ENCODE measurements at regions not wholly inside any gene's neighbourhood (a gene's known extent, or its start where the extent isn't known, plus 50 kb on each side); places are given as distances from the start of the nearest gene placed in this dataset.
A peak's percentile ranks its signal among the peaks of the same experiment; 100 is the strongest.

DNA sequence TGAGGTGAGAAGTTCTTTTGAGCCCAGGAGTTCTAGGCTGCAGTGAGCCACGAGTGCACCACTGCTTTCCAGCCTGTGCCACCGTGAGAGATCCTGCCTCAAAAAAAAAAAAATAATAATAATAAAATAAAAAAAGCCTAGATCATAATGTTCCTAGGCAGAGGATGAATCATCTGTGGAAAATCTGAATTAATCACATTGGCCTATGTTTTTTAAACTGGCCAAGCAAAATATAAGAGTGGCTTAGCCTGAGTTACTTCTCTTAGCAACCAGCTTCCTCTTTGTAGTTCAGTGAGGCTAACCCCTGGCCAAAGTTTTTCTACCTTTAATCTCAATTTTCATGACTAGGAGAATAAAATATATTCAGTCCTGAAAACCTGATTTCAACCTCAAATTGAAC, 614.6 kb downstream of the PPP4R3C start:
- TF ChIP-seq, protein P1, sequence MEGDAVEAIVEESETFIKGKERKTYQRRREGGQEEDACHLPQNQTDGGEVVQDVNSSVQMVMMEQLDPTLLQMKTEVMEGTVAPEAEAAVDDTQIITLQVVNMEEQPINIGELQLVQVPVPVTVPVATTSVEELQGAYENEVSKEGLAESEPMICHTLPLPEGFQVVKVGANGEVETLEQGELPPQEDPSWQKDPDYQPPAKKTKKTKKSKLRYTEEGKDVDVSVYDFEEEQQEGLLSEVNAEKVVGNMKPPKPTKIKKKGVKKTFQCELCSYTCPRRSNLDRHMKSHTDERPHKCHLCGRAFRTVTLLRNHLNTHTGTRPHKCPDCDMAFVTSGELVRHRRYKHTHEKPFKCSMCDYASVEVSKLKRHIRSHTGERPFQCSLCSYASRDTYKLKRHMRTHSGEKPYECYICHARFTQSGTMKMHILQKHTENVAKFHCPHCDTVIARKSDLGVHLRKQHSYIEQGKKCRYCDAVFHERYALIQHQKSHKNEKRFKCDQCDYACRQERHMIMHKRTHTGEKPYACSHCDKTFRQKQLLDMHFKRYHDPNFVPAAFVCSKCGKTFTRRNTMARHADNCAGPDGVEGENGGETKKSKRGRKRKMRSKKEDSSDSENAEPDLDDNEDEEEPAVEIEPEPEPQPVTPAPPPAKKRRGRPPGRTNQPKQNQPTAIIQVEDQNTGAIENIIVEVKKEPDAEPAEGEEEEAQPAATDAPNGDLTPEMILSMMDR (IDR thresholded peaks at IDR 0.05; ENCODE audit: low read length, missing control alignments), result no peak
- peak; percentile 12 for DNase-seq (ENCODE audit: low read depth)
- H3K4me3 ChIP-seq (replicated peaks; ENCODE audit: low read depth, low read length), result no peak overlapping the region

- peak; percentile 25 for DNase-seq (ENCODE audit: low read depth)
- H3K4me3 ChIP-seq (replicated peaks; ENCODE audit: low read depth, low read length), result no peak overlapping the region
- TF ChIP-seq, protein P1 (IDR thresholded peaks at IDR 0.05; ENCODE audit: low read length, missing control alignments), result no peak
Measured at GRCh38 chrX:26845056-26845455, 618.1 kb downstream of the PPP4R3C start.

- TF ChIP-seq, protein P1 (IDR thresholded peaks at IDR 0.05; ENCODE audit: low read length, missing control alignments), result no peak
- DNase-seq (ENCODE audit: low read depth), result no peak
- H3K4me3 ChIP-seq (replicated peaks; ENCODE audit: low read depth, low read length), result no peak overlapping the region
Measured at GRCh38 chrX:26822448-26822847, 606.5 kb downstream of the MAGEB5 start.

DNA sequence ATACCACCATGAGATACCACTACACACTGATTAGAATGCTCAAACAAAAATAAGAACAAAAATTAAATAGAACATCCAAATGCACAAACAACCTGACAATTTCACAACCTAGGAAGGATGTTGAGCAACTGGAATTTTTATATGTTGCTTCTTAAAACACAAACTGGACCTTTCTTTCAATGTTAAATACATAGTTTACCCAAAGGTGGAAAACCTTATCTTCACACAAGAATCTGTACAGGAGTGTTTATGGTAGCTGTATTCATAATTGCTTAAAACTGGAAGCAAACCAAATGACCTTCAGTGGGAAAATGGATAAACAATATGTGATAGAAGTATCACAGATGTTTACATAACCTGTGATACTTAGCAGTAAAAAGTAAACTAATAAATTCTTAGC, 573.8 kb downstream of the MAGEB5 start:
- TF ChIP-seq, protein P1 (IDR thresholded peaks at IDR 0.05; ENCODE audit: low read length, missing control alignments), result no peak
- H3K4me3 ChIP-seq (replicated peaks; ENCODE audit: low read depth, low read length), result no peak overlapping the region
- no peak for DNase-seq (ENCODE audit: low read depth)

- H3K4me3 ChIP-seq (replicated peaks; ENCODE audit: low read depth, low read length), result no peak overlapping the region
- TF ChIP-seq, protein P1 (IDR thresholded peaks at IDR 0.05; ENCODE audit: low read length, missing control alignments), result no peak
- no peak for DNase-seq (ENCODE audit: low read depth)
Measured at GRCh38 chrX:26788402-26788998, 572.5 kb downstream of the MAGEB5 start.

GRCh38 chrX:26783512-26784225, 567.7 kb downstream of the MAGEB5 start:
- peak; percentile 25 for DNase-seq (ENCODE audit: low read depth)
- H3K4me3 ChIP-seq (replicated peaks; ENCODE audit: low read depth, low read length), result no peak overlapping the region
- TF ChIP-seq, protein P1 (IDR thresholded peaks at IDR 0.05; ENCODE audit: low read length, missing control alignments), result peak; percentile 24

All from fibroblast of pulmonary artery (primary cell).